PFSK-1 (cell line): ENCODE measurements at regions not wholly inside any gene's neighbourhood (a gene's known extent, or its start where the extent isn't known, plus 50 kb on each side); places are given as distances from the start of the nearest gene placed in this dataset.

Experiments
- POLR2AphosphoS5 ChIP-seq: IDR thresholded peaks from 2 replicates; pipeline ENCODE4 v1.6.1; 2012; ENCODE audit warnings: low read depth, mild to moderate bottlenecking, control low read depth, low read length, moderate library complexity
- REST ChIP-seq, 2 experiments: IDR thresholded peaks; 2 replicates each; pipeline versions ENCODE4 v1.6.1 to v1.8.0; 2011 to 2012; ENCODE audit warnings: low read depth in 2 of 2, low read length in 2 of 2, control low read depth in 1 of 2, inconsistent platforms in 1 of 2, mild to moderate bottlenecking in 1 of 2, moderate library complexity in 1 of 2; ENCODE audit not compliant: insufficient read depth in 1 of 2
- SIN3A ChIP-seq: IDR thresholded peaks from 2 replicates; pipeline ENCODE4 v1.6.1; 2012; ENCODE audit warnings: mild to moderate bottlenecking, low read length, moderate library complexity, borderline replicate concordance; ENCODE audit not compliant: insufficient read depth
- TAF1 ChIP-seq: IDR thresholded peaks from 2 replicates; pipeline ENCODE4 v1.6.1; 2012; ENCODE audit warnings: low read length, control low read depth, borderline replicate concordance; ENCODE audit not compliant: insufficient read depth

- TF ChIP-seq REST (IDR thresholded peaks at IDR 0.05; ENCODE audit: insufficient read depth in 1 of 2, low read depth in 2 of 2, low read length in 2 of 2) (no peak), SIN3A (no peak), POLR2AphosphoS5 (no peak), TAF1 (no peak)
Measured at GRCh38 chr6:104623052-104623690, 236.5 kb downstream of the HACE1 start.
